SIG-M5 (cell line): ENCODE measurements at regions not wholly inside any gene's neighbourhood (a gene's known extent, or its start where the extent isn't known, plus 50 kb on each side); places are given as distances from the start of the nearest gene placed in this dataset.
A peak's percentile ranks its signal among the peaks of the same experiment; 100 is the strongest.

Source experiments
- DNase-seq: peaks from one replicate; lab custom pipeline; 2025; lab: John Stamatoyannopoulos, UW

DNA sequence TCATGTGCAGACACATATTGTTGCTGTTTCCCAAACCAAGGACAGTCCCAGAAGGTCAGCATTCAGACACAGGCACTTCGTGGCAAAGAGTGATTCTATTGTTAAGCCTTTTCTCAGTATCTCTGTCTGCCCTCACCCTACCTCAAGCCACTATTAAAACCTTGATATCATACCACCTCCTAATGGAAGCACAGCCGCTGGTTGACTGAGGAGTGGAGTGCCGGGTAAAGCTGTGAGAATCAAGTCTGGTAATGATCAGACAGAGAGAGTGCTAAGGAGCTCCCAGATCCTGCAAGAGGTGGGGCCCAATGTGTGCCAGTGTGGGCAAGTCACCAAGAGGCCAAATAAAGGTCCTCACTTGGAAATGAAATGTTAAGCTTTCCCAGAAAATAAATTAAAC is 819.5 kb downstream of the BCL11A start:
- DNase-seq: no peak

GRCh38 chr2:59733567-59733930 is 819.9 kb downstream of the BCL11A start:
- no peak for DNase-seq

GRCh38 chr2:59732871-59733566 is 820.4 kb downstream of the BCL11A start:
- DNase-seq: no peak

- DNase-seq: no peak
Measured at GRCh38 chr2:59727121-59727590, 826.3 kb downstream of the BCL11A start.

DNA sequence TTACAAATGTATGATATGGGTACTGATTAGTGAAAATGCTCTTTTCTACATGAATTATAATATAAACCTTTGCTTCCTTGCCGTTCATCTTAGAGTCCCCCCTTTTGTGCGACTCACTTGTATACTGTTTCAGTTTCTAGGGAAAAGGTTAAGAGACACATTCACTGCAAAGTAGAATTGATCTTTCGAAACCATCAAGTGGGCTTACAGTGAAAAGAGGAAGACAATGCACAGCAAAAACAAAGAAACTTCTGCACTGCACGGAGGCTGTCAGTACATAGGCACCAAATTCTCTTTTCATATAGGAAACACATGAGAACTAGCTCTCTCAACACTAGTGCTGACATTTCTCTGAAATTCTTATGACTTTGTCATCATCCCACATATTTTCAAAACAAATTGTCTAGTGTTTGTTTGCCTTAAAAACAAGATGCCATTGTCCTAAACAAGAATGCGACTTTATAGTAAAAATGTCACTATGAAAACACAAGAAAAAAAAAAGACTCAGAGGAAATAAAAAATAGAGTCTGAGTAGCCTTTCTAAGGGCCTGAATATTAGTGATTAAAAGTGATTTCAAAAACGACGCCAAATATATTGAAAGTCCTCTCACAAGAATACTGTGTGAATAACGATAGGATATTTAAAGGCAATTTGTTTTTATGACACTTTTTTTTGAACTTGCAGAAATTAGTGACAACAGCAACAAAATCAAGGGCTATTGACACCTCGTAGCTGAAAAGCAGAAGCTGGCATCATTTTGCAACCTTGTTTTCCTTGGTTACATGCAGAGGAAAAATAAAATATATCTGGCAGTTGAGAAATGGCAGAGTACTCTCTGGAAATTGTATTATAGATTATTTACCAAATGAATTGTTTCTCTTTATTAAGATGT is 827.0 kb downstream of the BCL11A start:
- DNase-seq: peak; percentile 8

DNA sequence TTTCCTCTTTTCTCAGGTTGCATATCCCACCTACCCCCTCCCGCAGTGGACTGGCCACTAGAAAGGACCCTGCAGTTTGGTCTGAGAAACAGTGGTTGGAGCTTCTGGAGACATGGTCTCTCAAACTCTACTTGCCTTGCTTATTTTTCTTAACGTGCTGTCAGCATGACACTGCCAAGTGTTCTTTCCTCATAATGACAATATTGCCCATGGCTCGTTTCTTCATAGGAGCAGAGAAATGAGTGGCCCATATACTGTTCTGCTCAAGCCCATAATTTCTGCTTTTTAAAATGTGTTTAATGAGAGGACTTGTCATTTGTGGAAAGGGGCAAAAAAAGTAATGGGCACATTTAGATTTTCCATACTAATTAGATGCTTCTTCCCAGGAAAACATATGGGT is 828.7 kb downstream of the BCL11A start:
- no peak for DNase-seq

DNA sequence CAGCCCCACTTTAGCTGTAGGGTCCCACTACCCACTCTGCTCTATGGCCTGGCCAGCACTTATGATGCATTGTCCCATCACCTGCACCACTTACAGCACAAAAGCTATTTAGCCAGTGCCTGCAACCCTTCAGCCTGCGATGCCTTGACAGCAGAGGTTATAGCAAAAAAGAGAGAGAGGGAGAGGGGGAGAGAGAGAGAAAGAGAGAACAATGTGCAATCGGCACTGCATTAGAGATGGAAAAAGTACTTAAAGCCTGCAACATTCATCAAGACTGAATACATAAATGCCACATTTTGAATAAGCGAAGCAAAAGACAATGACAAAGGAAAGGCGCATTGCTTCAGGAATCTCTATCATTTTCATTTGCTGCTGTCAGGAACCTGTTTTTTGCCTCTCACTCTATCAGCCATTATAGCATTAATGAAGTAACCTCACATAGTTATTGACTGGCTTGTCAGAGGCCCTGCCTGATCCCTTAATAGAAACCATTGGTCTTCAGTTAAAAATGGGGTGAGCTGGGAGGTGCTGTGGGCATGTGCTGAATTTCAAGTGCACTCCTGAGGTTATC is 833.1 kb downstream of the BCL11A start:
- DNase-seq: no peak

- no peak for DNase-seq
Measured at GRCh38 chr2:59713577-59713976, 839.9 kb downstream of the BCL11A start.

DNA sequence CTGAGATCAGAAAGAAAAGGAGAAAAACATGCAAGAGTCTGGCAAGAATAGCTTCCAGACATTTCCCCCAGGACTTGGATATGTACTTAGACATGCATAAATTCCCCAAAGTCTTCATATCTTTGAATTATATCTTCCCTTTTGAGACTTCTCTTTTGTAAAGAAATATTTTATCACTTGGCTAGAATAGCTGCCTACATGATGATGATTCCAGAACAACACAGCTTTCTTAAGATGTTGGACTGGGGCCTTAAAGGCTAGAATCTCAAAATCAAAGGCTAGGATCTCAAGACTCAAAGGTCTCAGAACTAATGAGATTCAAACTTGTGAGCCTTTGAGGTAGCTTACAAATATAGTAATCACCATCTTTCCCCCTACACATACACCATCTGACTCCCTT is 842.3 kb downstream of the BCL11A start:
- DNase-seq: no peak

DNA sequence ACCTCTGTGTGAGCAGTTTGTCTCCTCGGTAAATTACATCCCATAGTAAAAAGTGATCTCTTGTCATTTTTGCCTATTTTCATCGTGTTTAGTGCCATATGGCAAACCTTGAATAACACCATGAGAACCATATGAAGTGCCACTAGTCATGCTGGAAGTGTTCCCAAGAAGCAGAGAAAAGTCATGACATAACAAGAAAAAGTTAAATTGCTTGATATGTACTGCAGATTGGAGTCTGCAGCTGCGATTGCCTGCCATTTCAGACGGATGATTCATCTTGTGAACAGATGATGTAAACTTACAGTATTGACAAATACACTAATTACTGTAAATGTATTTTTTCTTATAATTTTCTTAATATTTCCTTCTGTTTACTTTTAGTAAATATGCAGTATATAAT is 846.7 kb downstream of the BCL11A start:
- DNase-seq: no peak

- no peak for DNase-seq
Measured at GRCh38 chr2:59703796-59704195, 849.7 kb downstream of the BCL11A start.

DNA sequence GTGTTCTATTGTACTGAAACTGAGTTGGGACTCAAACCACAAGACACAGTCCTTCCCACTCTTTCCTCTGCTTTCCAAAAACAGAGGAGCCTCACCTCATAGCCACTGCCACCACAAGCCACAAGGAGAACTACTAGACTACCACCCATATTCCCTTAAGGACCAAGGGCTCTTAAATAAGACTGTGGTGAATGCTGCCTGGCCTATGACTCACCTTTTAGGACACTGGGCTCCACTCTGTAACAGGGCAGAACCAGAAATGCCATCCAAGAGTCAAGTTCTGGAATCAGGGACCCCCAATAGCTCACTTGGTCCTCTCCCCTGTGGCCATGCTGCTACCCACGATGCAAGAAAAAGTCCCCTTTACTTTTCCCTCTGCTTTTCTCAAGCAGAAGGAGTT is 851.4 kb downstream of the BCL11A start:
- DNase-seq: no peak

GRCh38 chr2:59701271-59701994 is 852.0 kb downstream of the BCL11A start:
- no peak for DNase-seq

- no peak for DNase-seq
Measured at GRCh38 chr2:59694176-59694575, 859.3 kb downstream of the BCL11A start.

- no peak for DNase-seq
Measured at GRCh38 chr2:59693231-59693959, 860.1 kb downstream of the BCL11A start.

- no peak for DNase-seq
Measured at GRCh38 chr2:59691518-59692190, 861.8 kb downstream of the BCL11A start.

DNA sequence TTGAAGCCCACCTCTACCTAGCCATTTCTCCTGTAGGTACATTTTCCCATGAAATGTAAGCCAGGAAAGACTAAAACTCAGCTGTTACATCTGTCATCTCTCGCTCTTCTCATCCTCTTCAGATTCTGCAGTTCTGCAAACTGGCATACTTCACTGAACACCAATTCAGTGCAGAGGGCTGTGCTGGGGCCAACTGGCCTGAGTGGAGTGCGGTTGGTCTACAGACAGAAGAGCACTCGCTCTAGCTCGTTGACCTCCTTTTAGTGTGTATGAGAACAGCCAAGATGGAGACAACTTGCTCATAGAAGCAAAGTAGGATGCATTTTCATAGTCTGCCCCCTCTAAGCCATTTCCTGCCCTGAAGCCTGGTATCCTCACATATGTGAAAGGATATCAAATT is 862.6 kb downstream of the BCL11A start:
- no peak for DNase-seq

DNA sequence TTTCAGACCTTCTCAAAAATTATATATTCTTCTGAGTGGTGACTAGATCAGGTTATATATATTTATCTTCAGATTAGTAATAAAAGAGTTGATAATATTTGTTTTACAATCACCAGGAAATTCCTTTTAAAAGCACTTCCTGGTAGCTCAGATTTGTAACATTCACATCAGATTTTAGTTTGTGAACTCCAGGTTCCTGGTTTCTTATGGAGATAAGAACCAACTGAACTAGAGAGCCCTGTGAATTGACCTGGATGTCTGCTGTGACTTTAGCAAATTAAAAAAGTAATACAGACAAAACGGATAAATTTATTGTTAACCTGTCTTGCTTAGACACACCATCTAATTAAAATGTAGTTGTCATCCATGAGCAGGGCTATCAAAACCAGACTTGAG is 868.7 kb downstream of the BCL11A start:
- no peak for DNase-seq

- no peak for DNase-seq
Measured at GRCh38 chr2:59684116-59684770, 869.2 kb downstream of the BCL11A start.

DNA sequence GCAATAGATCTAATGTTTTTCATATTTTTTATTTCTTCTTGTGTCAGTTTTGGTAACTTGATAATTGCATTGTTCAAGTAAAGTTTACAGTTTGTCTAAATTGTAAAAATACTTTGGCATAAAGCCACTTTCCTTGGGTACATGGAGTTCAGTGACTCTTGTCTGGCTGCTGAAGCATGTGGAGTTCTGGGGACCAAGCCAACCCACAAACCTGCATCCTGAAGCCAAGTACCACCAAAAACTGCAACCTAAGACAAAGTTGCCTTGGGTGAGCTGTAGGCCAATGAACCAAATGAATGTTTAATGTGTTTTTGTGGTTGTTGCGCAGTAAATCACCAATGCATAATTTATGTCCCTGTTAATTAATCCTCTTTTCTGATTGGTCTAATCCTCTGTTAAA is 872.6 kb downstream of the BCL11A start:
- DNase-seq: no peak

- DNase-seq: no peak
Measured at GRCh38 chr2:59677158-59677557, 876.3 kb downstream of the BCL11A start.
